Naive thymus-derived CD4-positive, alpha-beta T cell (primary cell): ENCODE measurements at regions not wholly inside any gene's neighbourhood (a gene's known extent, or its start where the extent isn't known, plus 50 kb on each side); places are given as distances from the start of the nearest gene placed in this dataset.
"Not testable (repeated sequence)": the region's sequence is repeated elsewhere in the genome, so short reads cannot be mapped to it uniquely, and the experiment has no call there.

Source experiments
- ATAC-seq: fragments of 150-1000 bp; cut with Tn5 transposase; 2 replicates; pipeline ENCODE4 v1.10.0; 2021; ENCODE audit warnings: mild to moderate bottlenecking, moderate library complexity
- CTCF ChIA-PET: fragments of 350-600 bp; sonication (Branson Sonifier 250); formaldehyde crosslinking; loops from one replicate; lab custom pipeline; 2021; ENCODE audit warnings: antibody characterized with exemption; lab: Charles Lee
- POLR2A ChIA-PET: fragments of 350-600 bp; sonication (Branson Sonifier 250); formaldehyde crosslinking; loops from one replicate; lab custom pipeline; 2021; ENCODE audit warnings: antibody characterized with exemption, inconsistent platforms; lab: Charles Lee
- DNase-seq, 9 donors: peaks; one replicate each; pipeline versions ENCODE4 v3.0.0 to v3.0.0-alpha.2; 2020 to 2022; ENCODE audit warnings: mixed read lengths in 1 of 9
- H3K27ac ChIP-seq: one replicate; pipeline ENCODE4 v1.7.0; 2013; ENCODE audit warnings: mild to moderate bottlenecking, low read depth, low read length, moderate library complexity
- H3K27me3 ChIP-seq, 2 donors: one replicate each; pipeline ENCODE4 v1.7.0; 2013; ENCODE audit warnings: low read length in 2 of 2, mild to moderate bottlenecking in 2 of 2, moderate library complexity in 2 of 2; ENCODE audit not compliant: control insufficient read depth in 2 of 2, insufficient read depth in 2 of 2
- H3K36me3 ChIP-seq, 3 experiments: 1 replicate in 2 of 3; 2 replicates in 1 of 3; pipeline ENCODE4 v1.7.0; 2013; ENCODE audit warnings: low read length in 3 of 3, mild to moderate bottlenecking in 3 of 3, moderate library complexity in 1 of 3; ENCODE audit not compliant: insufficient read depth in 3 of 3, control insufficient read depth in 2 of 3
- H3K4me1 ChIP-seq, 2 donors: one replicate each; pipeline ENCODE4 v1.7.0; 2013; ENCODE audit warnings: low read length in 2 of 2, mild to moderate bottlenecking in 2 of 2, moderate library complexity in 1 of 2; ENCODE audit not compliant: control insufficient read depth in 2 of 2, insufficient read depth in 2 of 2
- H3K4me3 ChIP-seq: 2 replicates; pipeline ENCODE4 v1.7.0; 2013; ENCODE audit warnings: mild to moderate bottlenecking, low read length
- H3K9me3 ChIP-seq, 3 experiments: 1 replicate in 2 of 3; 2 replicates in 1 of 3; pipeline ENCODE4 v1.7.0; 2013; ENCODE audit warnings: low read length in 3 of 3; ENCODE audit not compliant: control insufficient read depth in 2 of 3
- H3K27ac Mint-ChIP-seq, 9 donors: one replicate each; pipeline ENCODE4 v1.8.0; 2020 to 2022; ENCODE audit warnings: mixed read lengths in 9 of 9, mild to moderate bottlenecking in 8 of 9, moderate library complexity in 5 of 9, inconsistent platforms in 2 of 9
- H3K27me3 Mint-ChIP-seq, 5 donors: one replicate each; pipeline ENCODE4 v1.8.0; 2021 to 2022; ENCODE audit warnings: mixed read lengths in 5 of 5, mild to moderate bottlenecking in 1 of 5
- H3K36me3 Mint-ChIP-seq, 5 donors: one replicate each; pipeline ENCODE4 v1.8.0; 2020 to 2022; ENCODE audit warnings: mixed read lengths in 5 of 5, mild to moderate bottlenecking in 3 of 5, inconsistent platforms in 1 of 5
- H3K4me1 Mint-ChIP-seq, 7 donors: one replicate each; pipeline ENCODE4 v1.8.0; 2020 to 2022; ENCODE audit warnings: mixed read lengths in 7 of 7, mild to moderate bottlenecking in 3 of 7, inconsistent platforms in 1 of 7
- H3K4me3 Mint-ChIP-seq, 10 donors: one replicate each; pipeline ENCODE4 v1.8.0; 2020 to 2022; ENCODE audit warnings: mild to moderate bottlenecking in 10 of 10, mixed read lengths in 10 of 10, moderate library complexity in 6 of 10, inconsistent platforms in 2 of 10
- H3K9me3 Mint-ChIP-seq, 11 donors: one replicate each; pipeline ENCODE4 v1.8.0; 2020 to 2022; ENCODE audit warnings: mixed read lengths in 11 of 11, mild to moderate bottlenecking in 4 of 11, inconsistent platforms in 1 of 11, moderate library complexity in 1 of 11
- intact Hi-C, 2 donors: fragments of 100-400 bp; cut with micrococcal nuclease; formaldehyde crosslinking; loops; one replicate each; pipeline ENCODE4 v1.15.1; 2023

GRCh38 chr13:23025864-23026608, 154.7 kb upstream of the SGCG start:
- Histone ChIP-seq H3K27me3 (no peaks in the 10 kb centered on the region), H3K9me3 (no peaks in the 10 kb centered on the region), H3K4me3 (no peak overlapping the region), H3K4me1 (no peaks in the 10 kb centered on the region), H3K27ac (no peak overlapping the region), H3K36me3 (no peaks in the 10 kb centered on the region)
- Mint-ChIP-seq H3K4me3 (no peak overlapping the region), H3K27me3 (peaks cover 0 to 16% (median 8%) of the 10 kb centered on the region in 5 donors), H3K9me3 (peaks cover 0 to 2% (median 0%) of the 10 kb centered on the region in 11 donors), H3K4me1 (peaks cover 0 to 4% (median 0%) of the 10 kb centered on the region in 7 donors), H3K27ac (no peak overlapping the region), H3K36me3 (no peaks in the 10 kb centered on the region)
- ATAC-seq (no peak), DNase-seq (no peak)
- intact Hi-C loops, result no loop called here
- ChIA-PET CTCF (no interaction called here), POLR2A (no interaction called here)

DNA sequence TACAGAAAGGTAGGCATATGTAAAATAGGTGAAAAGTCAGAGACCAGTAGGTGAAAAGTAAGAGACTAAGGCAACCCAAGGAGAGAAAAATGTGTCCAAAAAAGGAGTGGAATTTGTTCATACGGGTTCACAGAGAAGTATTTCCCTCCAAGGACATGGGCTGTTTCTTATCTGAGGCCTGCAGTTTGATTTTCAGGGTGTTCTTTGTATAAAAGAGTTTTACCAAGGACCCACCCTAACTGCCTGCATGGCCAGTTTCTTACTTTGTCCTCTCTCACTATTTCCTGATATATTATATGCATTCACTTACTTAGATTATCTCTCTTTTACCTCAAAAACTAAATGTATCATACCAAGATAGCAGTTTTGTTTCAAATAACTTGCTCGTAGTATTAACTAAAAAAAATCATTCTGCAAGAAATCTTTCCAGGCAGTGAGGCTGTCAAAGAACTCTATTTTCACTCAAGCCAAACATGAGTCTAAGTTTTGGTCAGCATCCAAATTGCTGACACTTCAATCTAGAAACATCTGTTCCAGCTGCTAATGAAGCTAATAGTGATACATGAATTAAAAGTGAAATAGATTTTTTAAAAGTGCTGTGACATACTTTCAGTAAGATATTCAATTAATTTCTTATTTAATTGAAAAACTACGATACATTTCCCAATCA, 141.4 kb upstream of the SGCG start:
- H3K27ac ChIP-seq, result no peak overlapping the region
- ChIA-PET CTCF (no interaction called here), POLR2A (no interaction called here)
- ATAC-seq (no peak), DNase-seq (no peak)
- no peaks in the 10 kb centered on the region for H3K4me1 ChIP-seq
- H3K36me3 ChIP-seq, result no peaks in the 10 kb centered on the region
- H3K9me3 ChIP-seq, result no peaks in the 10 kb centered on the region
- Mint-ChIP-seq H3K4me1 (no peaks in the 10 kb centered on the region), H3K9me3 (peaks cover 0 to 3% (median 0%) of the 10 kb centered on the region in 11 donors), H3K4me3 (no peak overlapping the region), H3K36me3 (no peaks in the 10 kb centered on the region), H3K27ac (no peak overlapping the region), H3K27me3 (peaks cover 0 to 24% (median 6%) of the 10 kb centered on the region in 5 donors)
- no peaks in the 10 kb centered on the region for H3K27me3 ChIP-seq
- no peak overlapping the region for H3K4me3 ChIP-seq
- intact Hi-C loops, result no loop called here

- Mint-ChIP-seq H3K36me3 (no peaks in the 10 kb centered on the region), H3K4me3 (no peak overlapping the region), H3K4me1 (no peaks in the 10 kb centered on the region), H3K27me3 (peaks cover 2 to 21% (median 9%) of the 10 kb centered on the region in 5 donors), H3K27ac (no peak overlapping the region), H3K9me3 (peaks cover 0 to 5% (median 0%) of the 10 kb centered on the region in 11 donors)
- no peaks in the 10 kb centered on the region for H3K4me1 ChIP-seq
- no peaks in the 10 kb centered on the region for H3K27me3 ChIP-seq
- DNase-seq (no peak), ATAC-seq (no peak)
- intact Hi-C loops, result no loop called here
- no peak overlapping the region for H3K27ac ChIP-seq
- no peaks in the 10 kb centered on the region for H3K9me3 ChIP-seq
- H3K36me3 ChIP-seq, result no peaks in the 10 kb centered on the region
- H3K4me3 ChIP-seq, result no peak overlapping the region
- ChIA-PET POLR2A (no interaction called here), CTCF (no interaction called here)
These were observed 138.6 kb upstream of the SGCG start for GRCh38 chr13:23042181-23042580.

DNA sequence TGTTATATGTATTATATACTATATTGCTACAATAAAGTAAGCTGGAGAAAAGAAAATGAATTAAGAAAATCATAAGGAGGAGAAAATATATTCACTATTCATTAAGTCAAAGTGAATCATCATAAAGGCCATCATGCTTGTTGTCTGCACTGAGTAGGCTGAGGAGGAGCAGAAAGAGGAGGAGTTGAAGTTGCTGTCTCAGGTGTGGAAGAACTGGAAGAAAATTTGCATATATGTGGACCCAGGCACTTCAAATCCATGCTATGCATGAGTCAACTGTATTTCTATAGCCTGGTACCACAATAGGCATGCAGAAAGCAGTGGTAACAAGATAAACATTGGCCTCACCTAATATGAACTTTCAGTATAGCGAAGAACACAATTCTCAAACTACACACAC, 135.9 kb upstream of the SGCG start:
- DNase-seq, result no peak
- Histone ChIP-seq H3K27ac (no peak overlapping the region), H3K4me3 (no peak overlapping the region), H3K36me3 (no peaks in the 10 kb centered on the region), H3K27me3 (no peaks in the 10 kb centered on the region), H3K9me3 (no peaks in the 10 kb centered on the region), H3K4me1 (no peaks in the 10 kb centered on the region)
- Mint-ChIP-seq H3K9me3 (peaks cover 0 to 5% (median 0%) of the 10 kb centered on the region in 11 donors), H3K27ac (no peak overlapping the region), H3K4me1 (no peaks in the 10 kb centered on the region), H3K4me3 (no peak overlapping the region), H3K27me3 (peaks cover 0 to 18% (median 9%) of the 10 kb centered on the region in 5 donors), H3K36me3 (no peaks in the 10 kb centered on the region)
- CTCF ChIA-PET, result interaction anchor here (0.5 kb wide), 1 partner anchor 162 kb away, joined by 3 read pairs; no protein-coding TSS in a partner anchor
- POLR2A ChIA-PET, result no interaction called here
- ATAC-seq, result no peak
- intact Hi-C loops, result no loop called here

DNA sequence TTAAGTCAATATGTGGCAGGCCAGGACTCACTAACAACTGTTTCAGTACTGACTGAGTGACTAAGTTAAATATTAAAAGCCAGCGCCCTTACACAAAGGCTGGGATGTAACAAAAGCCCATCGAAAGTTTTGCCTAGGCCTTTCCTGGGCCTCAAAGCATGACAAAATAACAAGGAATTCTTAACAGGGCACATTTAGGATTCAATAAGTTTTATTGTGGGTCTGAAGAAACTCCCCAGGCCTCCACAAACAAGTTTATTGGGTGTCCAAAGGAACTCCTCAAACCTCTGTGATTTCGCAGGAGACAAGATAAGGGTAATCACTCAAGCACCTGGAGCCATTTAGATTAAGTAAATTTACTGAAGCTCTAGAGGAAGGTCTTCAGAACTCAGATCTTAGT, 130.7 kb upstream of the SGCG start:
- no peaks in the 10 kb centered on the region for H3K4me1 ChIP-seq
- no peak overlapping the region for H3K27ac ChIP-seq
- CTCF ChIA-PET, result no interaction called here
- Mint-ChIP-seq H3K9me3 (peaks cover 0 to 3% (median 0%) of the 10 kb centered on the region in 11 donors), H3K27me3 (peaks cover 0 to 13% (median 0%) of the 10 kb centered on the region in 5 donors), H3K36me3 (no peaks in the 10 kb centered on the region), H3K4me3 (no peak overlapping the region), H3K4me1 (no peaks in the 10 kb centered on the region), H3K27ac (no peak overlapping the region)
- DNase-seq, result no peak
- intact Hi-C loops, result no loop called here
- POLR2A ChIA-PET, result no interaction called here
- H3K9me3 ChIP-seq, result no peaks in the 10 kb centered on the region
- no peaks in the 10 kb centered on the region for H3K27me3 ChIP-seq
- no peak overlapping the region for H3K4me3 ChIP-seq
- no peak for ATAC-seq
- H3K36me3 ChIP-seq, result no peaks in the 10 kb centered on the region

- POLR2A ChIA-PET, H3K4me3 ChIP-seq, CTCF ChIA-PET, intact Hi-C loops, H3K9me3 ChIP-seq, H3K9me3 Mint-ChIP-seq, H3K4me1 Mint-ChIP-seq, H3K36me3 Mint-ChIP-seq, ATAC-seq, H3K27me3 Mint-ChIP-seq, H3K27me3 ChIP-seq, H3K36me3 ChIP-seq, DNase-seq, H3K4me1 ChIP-seq, H3K4me3 Mint-ChIP-seq, H3K27ac Mint-ChIP-seq, H3K27ac ChIP-seq: not testable (repeated sequence)
These were observed 127.1 kb upstream of the SGCG start for GRCh38 chr13:23053711-23054110.

- Histone ChIP-seq H3K27ac (no peak overlapping the region), H3K27me3 (no peaks in the 10 kb centered on the region), H3K4me1 (no peaks in the 10 kb centered on the region), H3K36me3 (no peaks in the 10 kb centered on the region), H3K9me3 (no peaks in the 10 kb centered on the region), H3K4me3 (no peak overlapping the region)
- DNase-seq, result peak in 2 of 9 donors; percentile 8 to 27
- Mint-ChIP-seq H3K4me3 (no peak overlapping the region), H3K9me3 (no peaks in the 10 kb centered on the region), H3K36me3 (no peaks in the 10 kb centered on the region), H3K4me1 (no peaks in the 10 kb centered on the region), H3K27me3 (no peaks in the 10 kb centered on the region), H3K27ac (no peak overlapping the region)
- ATAC-seq, result no peak
- ChIA-PET POLR2A (no interaction called here), CTCF (no interaction called here)
- intact Hi-C loops, result no loop called here
These were observed 121.6 kb upstream of the SGCG start for GRCh38 chr13:23059173-23059572.
